ENCODE measurements at regions not wholly inside any gene's neighbourhood (a gene's known extent, or its start where the extent isn't known, plus 50 kb on each side); places are given as distances from the start of the nearest gene placed in this dataset.

DNA sequence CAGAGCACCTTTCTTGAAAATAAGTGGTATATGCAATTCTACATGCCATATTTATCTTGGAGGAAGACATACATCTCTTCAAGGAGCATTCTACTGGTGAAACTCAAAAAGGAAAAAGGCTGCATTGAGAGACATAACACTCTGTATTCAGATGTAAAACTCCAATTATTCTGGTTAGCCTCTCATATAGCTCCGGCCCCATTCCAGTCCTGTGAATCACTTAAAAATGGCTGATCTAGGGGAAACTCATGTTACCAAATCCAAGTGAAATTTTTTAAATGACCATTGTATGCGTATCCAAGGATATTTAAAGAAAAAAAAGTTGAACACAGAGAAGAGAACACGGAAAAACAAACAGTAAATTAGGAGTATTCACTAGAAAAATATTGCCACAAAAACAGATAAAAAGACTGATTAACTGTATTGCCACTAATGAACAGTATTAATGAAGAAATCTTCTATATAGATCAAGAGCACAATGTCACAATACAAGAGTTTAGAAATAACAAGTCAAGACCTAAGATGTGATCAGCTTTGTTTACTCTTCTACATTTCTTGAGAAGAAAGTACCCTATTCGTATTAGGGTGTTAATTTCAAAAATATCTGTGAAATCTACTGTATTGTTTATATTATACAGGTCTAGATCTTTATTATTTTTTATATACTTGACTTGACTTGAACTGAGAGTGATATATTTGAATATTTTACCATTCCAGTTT lies 124.5 kb upstream of the GJE1 start:
- Histone ChIP-seq H3K4me1 (peaks cover 19% of the 10 kb centered on the region), H3K27me3 (replicated peaks; ENCODE audit: control insufficient read depth, insufficient read depth, low read length) (no peaks in the 10 kb centered on the region), H3K4me3 (ENCODE audit: low read depth, low read length) (no peak overlapping the region), H3K36me3 (ENCODE audit: control insufficient read depth, insufficient read depth, low read length) (no peaks in the 10 kb centered on the region), H3K9me3 (no peaks in the 10 kb centered on the region)
- DNase-seq, result no peak
- Mint-ChIP-seq H3K27me3 (ENCODE audit: insufficient read depth, unreplicated experiment) (no peaks in the 10 kb centered on the region), H3K9me3 (ENCODE audit: unreplicated experiment) (no peaks in the 10 kb centered on the region), H3K27ac (ENCODE audit: unreplicated experiment) (peak overlapping the region; percentile 22), H3K4me3 (ENCODE audit: unreplicated experiment) (no peak overlapping the region), H3K36me3 (ENCODE audit: insufficient read depth, unreplicated experiment) (no peaks in the 10 kb centered on the region), H3K4me1 (ENCODE audit: low read depth, unreplicated experiment) (peaks cover 21% of the 10 kb centered on the region)
- no TSS peak for BruUV-seq (replicated peaks)
- POLR2A ChIA-PET, result no interaction called here
- TF ChIP-seq, protein P1, sequence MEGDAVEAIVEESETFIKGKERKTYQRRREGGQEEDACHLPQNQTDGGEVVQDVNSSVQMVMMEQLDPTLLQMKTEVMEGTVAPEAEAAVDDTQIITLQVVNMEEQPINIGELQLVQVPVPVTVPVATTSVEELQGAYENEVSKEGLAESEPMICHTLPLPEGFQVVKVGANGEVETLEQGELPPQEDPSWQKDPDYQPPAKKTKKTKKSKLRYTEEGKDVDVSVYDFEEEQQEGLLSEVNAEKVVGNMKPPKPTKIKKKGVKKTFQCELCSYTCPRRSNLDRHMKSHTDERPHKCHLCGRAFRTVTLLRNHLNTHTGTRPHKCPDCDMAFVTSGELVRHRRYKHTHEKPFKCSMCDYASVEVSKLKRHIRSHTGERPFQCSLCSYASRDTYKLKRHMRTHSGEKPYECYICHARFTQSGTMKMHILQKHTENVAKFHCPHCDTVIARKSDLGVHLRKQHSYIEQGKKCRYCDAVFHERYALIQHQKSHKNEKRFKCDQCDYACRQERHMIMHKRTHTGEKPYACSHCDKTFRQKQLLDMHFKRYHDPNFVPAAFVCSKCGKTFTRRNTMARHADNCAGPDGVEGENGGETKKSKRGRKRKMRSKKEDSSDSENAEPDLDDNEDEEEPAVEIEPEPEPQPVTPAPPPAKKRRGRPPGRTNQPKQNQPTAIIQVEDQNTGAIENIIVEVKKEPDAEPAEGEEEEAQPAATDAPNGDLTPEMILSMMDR (IDR thresholded peaks at IDR 0.05; ENCODE audit: insufficient read depth in 1 of 2, low read depth in 1 of 2, low read length in 1 of 2, severe bottlenecking in 1 of 2, unreplicated experiment in 1 of 2), result no peak
- CTCF ChIA-PET, result no interaction called here
- intact Hi-C loops (cut with micrococcal nuclease; ENCODE audit: unreplicated experiment), result no loop called here

DNA sequence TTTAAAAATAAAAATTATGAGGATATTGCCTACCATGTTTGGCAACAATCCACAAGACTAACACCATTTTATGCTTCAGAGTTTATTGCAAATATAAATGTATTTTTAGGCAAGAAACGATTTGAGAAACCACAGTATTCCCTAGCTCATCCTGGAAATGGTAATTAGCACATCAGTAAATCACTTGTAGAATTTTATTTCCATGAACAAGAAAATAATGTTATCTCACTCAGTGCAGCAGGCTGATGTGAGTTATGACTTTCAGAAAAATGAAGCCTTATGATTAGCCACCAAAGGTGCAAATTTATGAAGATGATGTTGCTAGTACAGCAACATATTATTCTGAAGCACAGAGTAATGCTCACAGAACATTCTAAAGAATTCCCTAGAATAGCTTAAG lies 127.7 kb upstream of the GJE1 start:
- no peaks in the 10 kb centered on the region for H3K27me3 ChIP-seq (replicated peaks; ENCODE audit: control insufficient read depth, insufficient read depth, low read length)
- Mint-ChIP-seq H3K27ac (ENCODE audit: unreplicated experiment) (no peak overlapping the region), H3K4me3 (ENCODE audit: unreplicated experiment) (no peak overlapping the region), H3K9me3 (ENCODE audit: unreplicated experiment) (no peaks in the 10 kb centered on the region), H3K36me3 (ENCODE audit: insufficient read depth, unreplicated experiment) (no peaks in the 10 kb centered on the region), H3K4me1 (ENCODE audit: low read depth, unreplicated experiment) (peaks cover 9% of the 10 kb centered on the region), H3K27me3 (ENCODE audit: insufficient read depth, unreplicated experiment) (no peaks in the 10 kb centered on the region)
- H3K4me1 ChIP-seq, result peaks cover 14% of the 10 kb centered on the region
- no peaks in the 10 kb centered on the region for H3K9me3 ChIP-seq
- ChIA-PET POLR2A (no interaction called here), CTCF (no interaction called here)
- TF ChIP-seq, protein P1 (IDR thresholded peaks at IDR 0.05; ENCODE audit: insufficient read depth in 1 of 2, low read depth in 1 of 2, low read length in 1 of 2, severe bottlenecking in 1 of 2, unreplicated experiment in 1 of 2), result no peak
- intact Hi-C loops (cut with micrococcal nuclease; ENCODE audit: unreplicated experiment), result no loop called here
- no peak for DNase-seq
- no peak overlapping the region for H3K4me3 ChIP-seq (ENCODE audit: low read depth, low read length)
- no peaks in the 10 kb centered on the region for H3K36me3 ChIP-seq (ENCODE audit: control insufficient read depth, insufficient read depth, low read length)
- BruUV-seq (replicated peaks), result no TSS peak

DNA sequence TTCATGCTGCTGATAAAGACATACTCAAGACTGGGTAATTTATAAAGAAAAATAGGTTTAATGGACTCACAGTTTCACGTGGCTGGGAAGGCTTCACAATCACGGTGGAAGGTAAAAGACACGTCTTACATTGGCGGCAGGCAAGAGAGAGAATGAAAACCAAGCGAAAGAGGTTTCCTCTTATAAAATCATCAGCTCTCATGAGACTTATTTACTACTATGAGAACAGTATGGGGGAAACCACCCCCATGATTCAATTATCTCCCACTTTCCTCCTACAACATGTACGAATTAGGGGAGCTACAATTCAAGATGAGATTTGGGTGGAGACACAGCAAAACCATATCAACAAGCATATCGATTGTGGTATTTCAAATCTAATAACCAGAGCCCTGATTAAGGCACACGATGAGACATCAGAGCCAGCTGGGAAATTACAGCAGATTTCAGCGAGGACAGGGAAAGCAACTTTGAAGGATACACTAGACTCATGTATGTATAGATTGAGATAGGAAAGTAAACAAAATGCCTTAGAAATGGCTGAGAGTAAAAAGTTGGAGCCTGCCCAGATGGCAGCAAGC lies 129.8 kb upstream of the GJE1 start:
- Mint-ChIP-seq H3K9me3 (ENCODE audit: unreplicated experiment) (peaks cover 18% of the 10 kb centered on the region), H3K27me3 (ENCODE audit: insufficient read depth, unreplicated experiment) (no peaks in the 10 kb centered on the region), H3K4me3 (ENCODE audit: unreplicated experiment) (no peak overlapping the region), H3K36me3 (ENCODE audit: insufficient read depth, unreplicated experiment) (no peaks in the 10 kb centered on the region), H3K4me1 (ENCODE audit: low read depth, unreplicated experiment) (no peaks in the 10 kb centered on the region), H3K27ac (ENCODE audit: unreplicated experiment) (no peak overlapping the region)
- H3K27me3 ChIP-seq (replicated peaks; ENCODE audit: control insufficient read depth, insufficient read depth, low read length), result no peaks in the 10 kb centered on the region
- BruUV-seq (replicated peaks), result no TSS peak
- TF ChIP-seq, protein P1 (IDR thresholded peaks at IDR 0.05; ENCODE audit: insufficient read depth in 1 of 2, low read depth in 1 of 2, low read length in 1 of 2, severe bottlenecking in 1 of 2, unreplicated experiment in 1 of 2), result no peak
- no peak for DNase-seq
- no peaks in the 10 kb centered on the region for H3K4me1 ChIP-seq
- intact Hi-C loops (cut with micrococcal nuclease; ENCODE audit: unreplicated experiment), result no loop called here
- H3K36me3 ChIP-seq (ENCODE audit: control insufficient read depth, insufficient read depth, low read length), result no peaks in the 10 kb centered on the region
- H3K4me3 ChIP-seq (ENCODE audit: low read depth, low read length), result no peak overlapping the region
- H3K9me3 ChIP-seq, result peaks cover 3% of the 10 kb centered on the region; the same call in 1 of the 2 replicates
- ChIA-PET POLR2A (no interaction called here), CTCF (no interaction called here)
